ENCODE measurements at regions not wholly inside any gene's neighbourhood (a gene's known extent, or its start where the extent isn't known, plus 50 kb on each side); places are given as distances from the start of the nearest gene placed in this dataset.

- TF ChIP-seq ZNF843 (tag by site-specific recombination; IDR thresholded peaks at IDR 0.05) (no peak), ZNF423 (tag by site-specific recombination; IDR thresholded peaks at IDR 0.05) (no peak), ZBTB17 (tag by site-specific recombination; IDR thresholded peaks at IDR 0.05) (no peak), ZBTB26 (tag by site-specific recombination; optimal IDR thresholded peaks at IDR 0.05) (no peak), ZNF639 (tag by site-specific recombination; IDR thresholded peaks at IDR 0.05) (no peak), ZFP69B (tag by site-specific recombination; IDR thresholded peaks at IDR 0.05) (no peak), ZNF324 (tag by site-specific recombination; IDR thresholded peaks at IDR 0.05) (no peak), CTCF (tag by site-specific recombination; IDR thresholded peaks at IDR 0.05) (no peak), PRDM2 (tag by site-specific recombination; IDR thresholded peaks at IDR 0.05; ENCODE audit: borderline replicate concordance) (no peak), PRDM10 (tag by site-specific recombination; IDR thresholded peaks at IDR 0.05) (no peak), ZNF174 (tag by site-specific recombination; IDR thresholded peaks at IDR 0.05) (no peak), ZNF677 (tag by site-specific recombination; IDR thresholded peaks at IDR 0.05) (no peak), YY1 (tag by site-specific recombination; IDR thresholded peaks at IDR 0.05) (no peak)
These were observed 683.1 kb upstream of the PRR20A start for GRCh38 chr13:56457535-56458190.
